Kidney (tissue), 13 donors: ENCODE measurements at regions not wholly inside any gene's neighbourhood (a gene's known extent, or its start where the extent isn't known, plus 50 kb on each side); places are given as distances from the start of the nearest gene placed in this dataset.
A peak's percentile ranks its signal among the peaks of the same experiment; 100 is the strongest.

Experiments used
- DNase-seq, 5 donors: peaks; one replicate each; pipeline ENCODE4 v3.0.0-alpha.2; 2013 to 2020
- FAIRE-seq: peaks from 2 replicates; lab custom pipeline; 2012; peaks lifted over from hg19 to GRCh38; lab: Jason Lieb, UNC
- H3K27ac ChIP-seq, 2 donors: one replicate each; pipeline ENCODE4 v1.7.0; 2013; ENCODE audit warnings: low read depth in 2 of 2, low read length in 2 of 2, inconsistent platforms in 1 of 2
- H3K27me3 ChIP-seq: one replicate; pipeline ENCODE4 v1.7.1; 2013; ENCODE audit warnings: low read length, inconsistent platforms; ENCODE audit not compliant: control insufficient read depth, insufficient read depth
- H3K36me3 ChIP-seq, 3 donors: one replicate each; pipeline versions ENCODE4 v1.7.0 to v1.7.1; 2013; ENCODE audit warnings: low read length in 3 of 3, control low read depth in 1 of 3, inconsistent platforms in 1 of 3; ENCODE audit not compliant: insufficient read depth in 3 of 3, control insufficient read depth in 2 of 3
- H3K4me1 ChIP-seq, 3 donors: one replicate each; pipeline versions ENCODE4 v1.7.0 to v1.7.1; 2013; ENCODE audit warnings: low read length in 3 of 3, inconsistent platforms in 1 of 3, low read depth in 1 of 3; ENCODE audit not compliant: control insufficient read depth in 2 of 3, insufficient read depth in 2 of 3
- H3K4me3 ChIP-seq, 3 donors: one replicate each; pipeline versions ENCODE4 v1.7.0 to v1.8.1; 2013; ENCODE audit warnings: low read length in 3 of 3, control low read depth in 1 of 3, inconsistent platforms in 1 of 3
- H3K9ac ChIP-seq, 3 donors: one replicate each; pipeline versions ENCODE4 v1.7.0 to v1.7.1; 2013; ENCODE audit warnings: low read length in 3 of 3, control low read depth in 1 of 3, inconsistent platforms in 1 of 3
- H3K9me3 ChIP-seq, 3 donors: one replicate each; pipeline versions ENCODE4 v1.7.0 to v1.7.1; 2013; ENCODE audit warnings: low read length in 3 of 3, control low read depth in 1 of 3, inconsistent platforms in 1 of 3; ENCODE audit not compliant: control insufficient read depth in 2 of 3, insufficient read depth in 1 of 3
- CTCF ChIP-seq: IDR thresholded peaks from 3 replicates; pipeline ENCODE4 v1.5.1; 2012; ENCODE audit warnings: mild to moderate bottlenecking, moderate library complexity, borderline replicate concordance; ENCODE audit not compliant: insufficient read depth; ENCODE audit errors: extremely low read depth
- intact Hi-C: fragments of 100-400 bp; cut with DNase I; formaldehyde crosslinking; loops from one replicate; pipeline ENCODE4 v1.11.1; 2022
- donor health status: control.
- donor health status: control.
- donor health status: control.
- donor health status: control.
- donor health status: control.
- donor health status: DM: yes; HTN: yes; CAD: no.
- donor health status: Normal renal cell carcinoma (clear cell type).

- no peak for FAIRE-seq
Measured at GRCh38 chr7:136293841-136294391, 316.8 kb upstream of the MTPN start.

DNA sequence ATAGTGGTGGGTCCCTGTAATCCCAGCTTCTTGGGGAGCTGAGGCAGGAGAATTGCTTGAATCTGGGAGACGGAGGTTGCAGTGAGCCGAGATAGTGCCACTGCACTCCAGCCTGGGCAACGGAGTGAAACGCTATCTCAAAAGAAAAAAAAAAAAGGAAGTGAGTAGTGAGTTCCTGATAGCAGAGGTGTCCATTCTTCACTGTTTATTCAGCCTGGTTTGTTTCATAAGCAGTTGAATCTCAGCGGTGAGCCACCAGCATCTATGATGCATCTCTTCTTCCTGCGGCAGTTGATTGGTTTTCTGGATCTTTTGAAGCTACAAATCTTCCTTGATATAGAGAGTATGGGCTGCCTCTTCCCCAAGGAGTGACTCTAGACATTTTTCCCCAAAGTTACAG is 316.1 kb upstream of the MTPN start:
- no peak for DNase-seq
- H3K4me3 ChIP-seq = no peak overlapping the region
- H3K27ac ChIP-seq = no peak overlapping the region
- H3K9ac ChIP-seq = no peak overlapping the region
- intact Hi-C loops = no loop called here
- no peaks in the 10 kb centered on the region for H3K4me1 ChIP-seq
- no peak for TF ChIP-seq CTCF
- FAIRE-seq = no peak
- no peaks in the 10 kb centered on the region for H3K9me3 ChIP-seq
- H3K36me3 ChIP-seq = no peaks in the 10 kb centered on the region
- H3K27me3 ChIP-seq = no peaks in the 10 kb centered on the region

More at GRCh38 chr7:136293841-136294391, 316.8 kb upstream of the MTPN start:
- no peak for TF ChIP-seq CTCF
- no peak overlapping the region for H3K4me3 ChIP-seq
- no peaks in the 10 kb centered on the region for H3K27me3 ChIP-seq
- no peaks in the 10 kb centered on the region for H3K36me3 ChIP-seq
- H3K27ac ChIP-seq = no peak overlapping the region
- H3K9me3 ChIP-seq = no peaks in the 10 kb centered on the region
- no peaks in the 10 kb centered on the region for H3K4me1 ChIP-seq
- DNase-seq = no peak
- intact Hi-C loops = no loop called here
- no peak overlapping the region for H3K9ac ChIP-seq

DNA sequence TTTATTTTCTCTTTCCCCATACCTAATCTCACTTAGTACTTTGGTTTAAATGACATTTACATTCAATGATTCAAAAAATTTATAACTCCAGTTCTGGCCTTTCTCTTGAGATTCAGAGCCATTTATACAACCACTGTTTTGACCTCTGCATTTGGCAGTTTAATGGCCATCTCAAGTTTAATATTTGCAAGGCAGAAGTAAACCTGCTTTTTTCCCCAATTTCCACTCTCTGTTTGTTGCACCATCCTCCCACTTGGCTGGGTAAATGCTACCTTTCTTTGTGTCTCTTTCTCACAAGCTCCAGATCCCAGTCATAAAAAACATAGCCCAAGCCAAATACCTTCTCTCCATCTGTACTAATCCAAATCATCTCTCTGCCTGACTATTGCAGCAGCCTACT is 315.2 kb upstream of the MTPN start:
- TF ChIP-seq CTCF = no peak
- DNase-seq (no peak), FAIRE-seq (no peak)
- Histone ChIP-seq H3K36me3 (no peaks in the 10 kb centered on the region), H3K27ac (no peak overlapping the region), H3K4me3 (no peak overlapping the region), H3K27me3 (no peaks in the 10 kb centered on the region), H3K4me1 (no peaks in the 10 kb centered on the region), H3K9me3 (no peaks in the 10 kb centered on the region), H3K9ac (no peak overlapping the region)
- intact Hi-C loops = no loop called here

DNA sequence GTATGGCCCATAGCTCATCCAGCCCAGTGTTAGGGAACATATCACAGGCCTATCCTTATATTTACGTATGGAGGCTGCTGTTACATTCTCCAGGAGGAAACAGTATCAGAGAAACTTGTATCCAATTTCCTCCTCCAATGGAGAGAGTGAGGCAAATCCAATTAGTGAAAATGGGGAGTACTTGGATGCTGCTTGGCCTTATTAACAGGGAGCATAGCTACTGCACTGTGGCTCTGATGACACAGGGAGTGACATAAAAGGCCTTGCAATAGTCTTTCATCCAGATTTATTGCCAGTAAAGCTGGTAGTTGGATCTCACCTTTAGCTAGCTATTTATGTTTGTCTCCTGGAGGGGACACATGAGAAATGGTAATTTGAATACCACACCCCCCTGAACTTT is 313.2 kb upstream of the MTPN start:
- Histone ChIP-seq H3K4me1 (no peaks in the 10 kb centered on the region), H3K27me3 (no peaks in the 10 kb centered on the region), H3K9me3 (no peaks in the 10 kb centered on the region), H3K4me3 (no peak overlapping the region), H3K27ac (no peak overlapping the region), H3K36me3 (no peaks in the 10 kb centered on the region), H3K9ac (no peak overlapping the region)
- TF ChIP-seq CTCF = no peak
- peak in 4 of 5 donors; percentile 29 to 86 (median 62) for DNase-seq
- intact Hi-C loops = no loop called here
- FAIRE-seq = no peak
